Fibroblast of lung (primary cell): ENCODE measurements at regions not wholly inside any gene's neighbourhood (a gene's known extent, or its start where the extent isn't known, plus 50 kb on each side); places are given as distances from the start of the nearest gene placed in this dataset.

Experiments used
- DNase-seq, 2 donors: peaks; one replicate each; pipeline versions ENCODE4 v3.0.0 to v3.0.0-alpha.2; 2010; ENCODE audit warnings: low read depth in 2 of 2
- H2AFZ ChIP-seq: 2 replicates; pipeline ENCODE4 v1.5.1; 2012; ENCODE audit warnings: low read length, control low read depth, inconsistent platforms
- H3K27ac ChIP-seq: 2 replicates; pipeline ENCODE4 v1.5.1; 2011; ENCODE audit warnings: low read length, control low read depth; ENCODE audit not compliant: insufficient read depth
- H3K27me3 ChIP-seq: 2 replicates; pipeline ENCODE4 v1.5.1; 2011; ENCODE audit warnings: mild to moderate bottlenecking, low read length; ENCODE audit not compliant: control insufficient read depth, insufficient read depth
- H3K36me3 ChIP-seq: 2 replicates; pipeline ENCODE4 v1.5.1; 2011; ENCODE audit warnings: low read length; ENCODE audit not compliant: control insufficient read depth, insufficient read depth
- H3K4me1 ChIP-seq: 2 replicates; pipeline ENCODE4 v1.5.1; 2011; ENCODE audit warnings: low read length; ENCODE audit not compliant: control insufficient read depth, insufficient read depth; ENCODE audit errors: extremely low read depth
- H3K4me2 ChIP-seq: 2 replicates; pipeline ENCODE4 v1.5.1; 2011; ENCODE audit warnings: low read length, control low read depth; ENCODE audit not compliant: insufficient read depth; ENCODE audit errors: extremely low read depth
- H3K4me3 ChIP-seq, 4 experiments: fragments of 200-600 bp in 1 of 4; sonication (generic) in 1 of 4; replicated peaks in 1 of 4; 2 replicates each; pipeline ENCODE4 v1.5.1; 2011 to 2016; ENCODE audit warnings: low read length in 4 of 4, low read depth in 3 of 4, mild to moderate bottlenecking in 3 of 4, control low read depth in 2 of 4, inconsistent platforms in 1 of 4, mixed read lengths in 1 of 4; ENCODE audit not compliant: insufficient read depth in 1 of 4; ENCODE audit errors: control extremely low read depth in 1 of 4
- H3K79me2 ChIP-seq: 2 replicates; pipeline ENCODE4 v1.5.1; 2012; ENCODE audit warnings: mild to moderate bottlenecking, low read length, inconsistent platforms; ENCODE audit not compliant: control insufficient read depth, insufficient read depth
- H3K9ac ChIP-seq: 2 replicates; pipeline ENCODE4 v1.5.1; 2011; ENCODE audit warnings: mild to moderate bottlenecking, low read length, control low read depth; ENCODE audit not compliant: insufficient read depth
- H3K9me3 ChIP-seq: 2 replicates; pipeline ENCODE4 v1.5.1; 2012; ENCODE audit warnings: low read depth, low read length; ENCODE audit not compliant: control insufficient read depth, insufficient read depth
- H4K20me1 ChIP-seq: 2 replicates; pipeline ENCODE4 v1.5.1; 2011; ENCODE audit warnings: low read length; ENCODE audit not compliant: control insufficient read depth, insufficient read depth; ENCODE audit errors: extremely low read depth
- CTCF ChIP-seq, 2 donors: IDR thresholded peaks in 1 of 2; conservative IDR thresholded peaks in 1 of 2; 1 replicate in 1 of 2; 2 replicates in 1 of 2; pipeline ENCODE4 v1.5.1; 2011 to 2012; ENCODE audit warnings: low read length in 2 of 2, control low read depth in 1 of 2, inconsistent platforms in 1 of 2, low read depth in 1 of 2, mild to moderate bottlenecking in 1 of 2
- EZH2 ChIP-seq: IDR thresholded peaks from 2 replicates; pipeline ENCODE4 v1.5.1; 2012; ENCODE audit warnings: low read length, control low read depth, mild to moderate bottlenecking; ENCODE audit errors: missing control alignments

GRCh38 chr10:114881901-114882300 lies 56.1 kb upstream of the TRUB1 start:
- Histone ChIP-seq H3K79me2 (no peaks in the 10 kb centered on the region), H3K9ac (no peak overlapping the region), H3K9me3 (no peaks in the 10 kb centered on the region), H3K4me1 (peaks cover under 1% of the 10 kb centered on the region), H3K4me2 (no peak overlapping the region), H3K36me3 (no peaks in the 10 kb centered on the region), H3K27ac (no peak overlapping the region), H4K20me1 (no peaks in the 10 kb centered on the region), H3K27me3 (no peaks in the 10 kb centered on the region), H3K4me3 (no peak overlapping the region), H2AFZ (no peak overlapping the region)
- DNase-seq, result no peak
- TF ChIP-seq CTCF (conservative IDR thresholded peaks at IDR 0.05 in 1 of 2, IDR thresholded peaks at IDR 0.05 in 1 of 2; ENCODE audit: low read depth in 1 of 2, low read length in 2 of 2), result no peak
- TF ChIP-seq EZH2, result no peak

DNA sequence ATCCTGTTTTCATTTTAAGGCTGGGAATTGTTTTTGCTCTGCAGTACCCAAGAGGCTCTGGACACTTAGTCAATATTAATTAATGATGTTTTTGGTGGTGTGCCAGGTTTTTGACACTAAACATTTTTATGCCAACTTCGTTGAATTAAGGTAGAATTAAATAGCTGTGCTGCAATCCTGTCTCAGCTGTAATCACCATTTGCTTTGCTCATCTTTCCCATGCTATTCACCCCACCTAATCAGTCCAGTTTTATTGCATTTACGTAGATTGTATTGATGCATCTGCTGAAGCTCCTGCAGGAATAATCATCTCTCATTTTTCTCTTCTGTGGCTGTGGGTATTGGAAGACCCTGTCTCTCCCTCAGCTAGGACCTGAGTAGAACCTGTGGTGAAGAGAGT lies 52.6 kb upstream of the TRUB1 start:
- Histone ChIP-seq H4K20me1 (no peaks in the 10 kb centered on the region), H2AFZ (no peak overlapping the region), H3K27ac (no peak overlapping the region), H3K4me2 (no peak overlapping the region), H3K9ac (no peak overlapping the region), H3K36me3 (no peaks in the 10 kb centered on the region), H3K4me3 (no peak overlapping the region), H3K79me2 (no peaks in the 10 kb centered on the region), H3K9me3 (no peaks in the 10 kb centered on the region), H3K4me1 (no peaks in the 10 kb centered on the region), H3K27me3 (no peaks in the 10 kb centered on the region)
- DNase-seq, result no peak
- TF ChIP-seq CTCF (conservative IDR thresholded peaks at IDR 0.05 in 1 of 2, IDR thresholded peaks at IDR 0.05 in 1 of 2; ENCODE audit: low read depth in 1 of 2, low read length in 2 of 2), result no peak
- no peak for TF ChIP-seq EZH2
